SKM-1 (cell line): ENCODE measurements at regions not wholly inside any gene's neighbourhood (a gene's known extent, or its start where the extent isn't known, plus 50 kb on each side); places are given as distances from the start of the nearest gene placed in this dataset.

Experiments
- DNase-seq: peaks from one replicate; lab custom pipeline; 2025; ENCODE audit not compliant: unreplicated experiment; lab: John Stamatoyannopoulos, UW

DNA sequence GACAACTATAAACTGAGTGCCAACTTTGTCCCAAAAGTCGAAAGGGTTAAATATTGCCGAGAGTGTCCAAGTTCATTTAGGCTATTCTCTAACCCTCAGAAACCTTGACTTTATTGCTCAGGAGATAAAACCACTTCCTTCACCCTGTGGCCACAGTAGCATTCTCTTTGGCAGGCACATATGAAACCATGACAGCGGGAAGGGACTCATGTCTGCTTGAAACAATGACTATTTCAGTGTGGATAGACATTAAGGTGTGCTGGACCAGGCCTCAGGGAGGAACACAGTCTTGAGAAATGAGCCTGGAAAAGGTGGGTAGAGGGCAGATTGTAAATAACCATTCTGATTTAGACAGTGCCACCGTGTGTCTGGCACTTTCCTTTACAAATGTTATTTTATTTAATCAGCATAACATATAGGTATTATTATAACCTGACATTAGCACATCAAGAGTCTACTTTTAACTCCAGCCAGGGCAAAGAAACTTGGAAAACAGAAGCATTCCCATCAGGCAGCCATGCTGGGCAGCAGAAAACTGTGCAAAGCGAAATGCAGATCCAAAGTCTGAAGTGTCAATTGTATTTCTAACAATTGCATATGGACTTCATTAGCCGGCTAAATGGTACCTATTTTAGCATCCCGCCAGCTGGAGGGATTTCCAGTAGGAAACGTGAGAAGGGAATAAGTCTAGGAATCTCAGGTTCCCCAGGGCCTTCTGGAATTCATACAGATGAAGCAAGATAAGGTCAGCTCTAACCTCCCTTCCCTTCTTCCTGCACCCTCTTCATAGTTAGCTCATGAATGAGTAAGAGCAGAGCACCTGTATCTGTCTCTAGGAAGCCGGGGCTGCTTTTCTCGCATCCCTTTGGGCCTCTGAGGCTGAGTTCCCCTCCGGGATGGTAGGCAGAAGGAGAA lies 212.8 kb upstream of the ELAC2 start:
- no peak for DNase-seq

DNA sequence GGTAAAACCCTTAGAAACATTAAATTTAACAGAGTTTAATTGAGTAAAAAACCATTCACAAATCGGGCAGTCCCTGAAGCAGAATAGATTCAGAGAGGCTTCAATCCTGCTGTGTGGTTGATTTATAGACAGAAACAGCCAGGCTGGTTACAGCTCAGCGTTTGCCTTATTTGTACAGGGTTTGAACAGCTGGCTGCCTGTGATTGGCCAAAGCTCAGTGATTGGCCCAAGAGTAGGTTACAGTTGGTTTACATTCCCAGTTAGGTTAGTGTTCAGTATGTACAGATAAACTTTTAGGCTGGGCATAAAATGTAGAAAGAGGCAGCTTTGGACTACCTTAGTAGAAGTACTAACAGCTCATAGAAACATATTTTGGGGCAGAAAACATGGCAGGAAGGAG lies 210.4 kb upstream of the ELAC2 start:
- no peak for DNase-seq

DNA sequence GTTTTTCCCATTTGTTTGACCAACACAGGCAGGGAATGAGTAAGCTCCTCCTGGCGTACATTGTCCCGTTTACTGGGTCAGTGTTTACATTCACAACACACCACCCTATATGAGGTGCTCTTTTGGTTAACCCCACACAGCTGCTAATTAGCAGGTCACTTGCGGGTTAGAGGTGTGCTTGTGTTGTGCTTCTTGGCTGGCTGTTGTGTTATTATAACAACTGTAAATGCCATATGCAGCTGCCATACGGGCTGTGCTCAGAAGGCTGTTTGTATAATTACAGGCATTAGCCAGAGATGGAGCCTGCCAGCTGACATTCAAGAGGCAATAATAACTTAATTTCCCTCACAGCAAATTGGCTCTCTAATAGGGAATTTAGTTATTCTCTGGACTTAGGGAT lies 205.1 kb upstream of the ELAC2 start:
- no peak for DNase-seq

- DNase-seq = no peak
These were observed 195.0 kb upstream of the ELAC2 start for GRCh38 chr17:13212860-13213259.

- no peak for DNase-seq
These were observed 191.3 kb upstream of the ELAC2 start for GRCh38 chr17:13209081-13209480.

- no peak for DNase-seq
These were observed 186.9 kb upstream of the ELAC2 start for GRCh38 chr17:13204607-13205237.

- DNase-seq = no peak
These were observed 185.0 kb upstream of the ELAC2 start for GRCh38 chr17:13202835-13203234.

DNA sequence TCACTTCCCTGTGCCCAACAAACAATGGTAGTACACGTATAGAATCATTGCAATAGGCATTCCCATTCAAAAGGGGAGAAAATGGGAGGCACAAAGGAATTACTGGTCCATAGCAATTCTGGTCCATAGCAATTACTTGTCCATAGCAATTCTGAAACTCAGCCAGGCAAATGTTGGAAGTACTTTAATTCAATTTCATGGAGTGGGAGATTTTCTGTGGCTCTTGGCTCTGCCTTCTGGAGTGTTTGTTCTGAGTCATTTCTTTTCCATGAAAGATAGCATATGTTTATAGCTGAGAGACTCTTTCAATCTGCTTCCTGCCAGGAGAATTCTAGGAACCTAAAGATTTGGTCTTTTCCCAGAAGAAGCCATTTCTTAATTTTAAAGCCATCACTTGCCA lies 182.8 kb upstream of the ELAC2 start:
- DNase-seq = no peak

GRCh38 chr17:13199425-13199824 lies 181.6 kb upstream of the ELAC2 start:
- no peak for DNase-seq

DNA sequence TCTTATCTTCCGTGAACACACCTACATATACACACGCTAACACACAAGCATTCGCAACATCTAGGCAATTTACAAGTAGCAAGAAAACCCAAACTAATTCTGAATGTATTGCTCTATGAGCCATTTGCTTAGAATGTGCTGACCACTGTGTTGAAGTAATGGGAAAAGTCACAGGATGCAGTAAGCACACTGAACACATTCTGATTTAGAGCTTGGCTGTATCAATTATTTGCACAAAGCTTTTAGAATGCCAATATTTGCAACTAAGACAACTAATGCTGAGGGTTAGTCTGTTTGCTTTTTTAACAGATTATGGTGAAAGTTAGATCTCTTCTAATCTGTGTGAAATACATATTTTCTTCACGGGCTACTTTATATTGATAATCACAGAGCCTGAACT lies 179.8 kb upstream of the ELAC2 start:
- no peak for DNase-seq

GRCh38 chr17:13194887-13195286 lies 177.1 kb upstream of the ELAC2 start:
- DNase-seq = no peak

GRCh38 chr17:13182854-13183253 lies 165.0 kb upstream of the ELAC2 start:
- DNase-seq = no peak

GRCh38 chr17:13182450-13182849 lies 164.6 kb upstream of the ELAC2 start:
- no peak for DNase-seq

DNA sequence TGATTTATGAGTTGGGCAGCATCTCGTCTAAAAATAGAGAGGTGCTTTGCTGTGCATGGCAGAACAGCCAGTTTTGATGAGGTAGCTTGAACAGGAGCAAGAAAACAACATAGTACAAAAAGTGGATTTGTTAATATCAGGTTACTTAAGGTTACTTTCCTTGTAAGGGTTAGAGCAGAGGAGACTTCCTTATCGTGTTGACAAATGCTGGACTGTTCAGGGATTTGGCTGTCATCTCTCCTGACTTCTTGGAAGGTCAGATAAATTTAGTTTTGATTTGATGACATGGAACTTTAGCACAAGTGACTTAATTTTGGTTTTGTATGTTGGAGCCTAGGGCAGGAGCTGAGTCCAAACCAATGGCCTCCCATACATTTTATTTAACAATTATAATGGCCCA lies 163.9 kb upstream of the ELAC2 start:
- no peak for DNase-seq

GRCh38 chr17:13176436-13176835 lies 158.6 kb upstream of the ELAC2 start:
- no peak for DNase-seq

DNA sequence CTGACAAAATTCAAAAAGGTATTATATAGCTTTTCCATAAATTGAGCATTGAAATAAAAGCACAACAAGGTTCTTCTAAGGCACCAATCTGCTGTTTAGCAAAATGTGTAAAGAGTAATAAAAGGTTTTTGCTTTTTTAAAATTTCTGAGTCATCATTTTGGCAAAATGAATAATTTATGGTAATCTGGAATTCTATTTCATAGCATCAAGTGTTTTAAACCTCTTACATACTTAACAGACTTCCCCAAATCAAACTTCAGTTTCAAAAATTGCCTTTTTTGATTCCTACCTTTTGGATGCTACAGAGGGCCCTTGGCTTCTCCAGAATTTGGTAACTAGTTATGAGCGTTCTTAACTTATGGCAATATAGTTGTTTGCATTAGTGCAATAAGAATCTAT lies 154.0 kb upstream of the ELAC2 start:
- no peak for DNase-seq

DNA sequence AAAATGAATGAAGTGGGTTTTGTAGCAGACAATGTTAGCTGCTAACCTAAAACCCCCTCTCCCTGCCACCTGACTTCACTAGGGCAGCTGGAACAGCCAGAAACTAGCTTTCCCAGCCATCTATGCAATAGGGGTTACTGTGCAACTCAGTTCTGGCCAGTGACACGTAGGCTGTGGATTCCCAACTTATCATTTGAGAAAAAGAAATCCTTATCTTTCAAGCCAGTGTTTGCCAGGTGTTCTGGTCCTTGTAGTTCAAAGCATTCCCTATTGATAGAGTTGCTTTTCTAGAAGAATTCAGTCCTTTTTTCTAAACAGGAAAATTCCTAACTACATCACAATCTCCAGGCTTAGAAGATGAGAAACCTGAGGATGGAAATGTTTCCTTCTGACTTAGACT lies 144.5 kb upstream of the ELAC2 start:
- DNase-seq = no peak

- no peak for DNase-seq
These were observed 143.0 kb upstream of the ELAC2 start for GRCh38 chr17:13160790-13161189.

DNA sequence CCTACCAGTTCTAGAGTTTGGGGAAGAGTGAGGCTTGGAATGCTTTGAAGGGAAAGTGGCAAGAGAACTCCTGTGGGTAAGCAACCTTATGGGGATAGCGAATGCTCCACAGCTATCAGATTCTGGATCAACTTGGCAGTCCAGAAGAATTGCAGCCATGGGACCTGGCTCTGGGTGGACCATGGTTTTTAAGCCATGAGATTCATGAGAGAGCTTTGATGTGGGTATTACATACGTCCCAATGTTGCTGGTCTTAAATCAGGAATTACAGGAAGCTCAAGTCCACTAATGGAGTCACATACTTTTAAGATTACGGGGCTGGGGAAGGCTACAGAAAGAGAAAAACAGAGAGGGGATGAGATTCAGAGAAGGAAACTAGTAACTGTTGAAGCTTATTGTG lies 142.5 kb upstream of the ELAC2 start:
- DNase-seq = no peak

GRCh38 chr17:13158494-13159240 lies 140.8 kb upstream of the ELAC2 start:
- no peak for DNase-seq

GRCh38 chr17:13157656-13158055 lies 139.8 kb upstream of the ELAC2 start:
- DNase-seq = no peak

- DNase-seq = no peak
These were observed 137.1 kb upstream of the ELAC2 start for GRCh38 chr17:13154930-13155329.
